Heart right ventricle (tissue), 16 donors: ENCODE measurements at regions not wholly inside any gene's neighbourhood (a gene's known extent, or its start where the extent isn't known, plus 50 kb on each side); places are given as distances from the start of the nearest gene placed in this dataset.

ENCODE experiments used
- ATAC-seq, 8 donors: fragments of 200-7000 bp; cut with Tn5 transposase; one replicate each; pipeline ENCODE4 v1.9.1; 2020; ENCODE audit warnings: mild to moderate bottlenecking in 8 of 8, moderate library complexity in 8 of 8, moderate number of reproducible peaks in 1 of 8
- DNase-seq, 2 donors: peaks; one replicate each; pipeline ENCODE4 v3.0.0-alpha.2; 2020
- H3K27ac ChIP-seq, 10 donors: fragments of 200-600 bp; sonication (generic) in 2 of 10; one replicate each; pipeline versions ENCODE4 v1.5.0 to v1.8.0; 2020 to 2022; ENCODE audit warnings: mild to moderate bottlenecking in 3 of 10
- H3K27me3 ChIP-seq, 7 donors: fragments of 200-600 bp; one replicate each; pipeline ENCODE4 v1.8.0; 2021 to 2022; ENCODE audit warnings: mild to moderate bottlenecking in 2 of 7
- H3K36me3 ChIP-seq, 9 donors: fragments of 200-600 bp; sonication (generic) in 1 of 9; one replicate each; pipeline versions ENCODE4 v1.5.0 to v1.8.0; 2020 to 2022; ENCODE audit warnings: mild to moderate bottlenecking in 2 of 9
- H3K4me1 ChIP-seq, 9 donors: fragments of 200-600 bp; sonication (generic) in 1 of 9; one replicate each; pipeline versions ENCODE4 v1.5.0 to v1.8.0; 2020 to 2022; ENCODE audit warnings: mild to moderate bottlenecking in 4 of 9
- H3K4me3 ChIP-seq, 10 donors: fragments of 200-600 bp; sonication (generic) in 2 of 10; one replicate each; pipeline versions ENCODE4 v1.5.0 to v1.8.0; 2020 to 2022; ENCODE audit warnings: mild to moderate bottlenecking in 7 of 10, moderate library complexity in 2 of 10
- H3K9me3 ChIP-seq, 11 donors: fragments of 200-600 bp in 10 of 11; sonication (generic) in 2 of 11; one replicate each; pipeline versions ENCODE4 v1.5.0 to v1.8.0; 2013 to 2022; ENCODE audit warnings: mild to moderate bottlenecking in 2 of 11, control low read depth in 1 of 11, moderate library complexity in 1 of 11
- CTCF ChIP-seq, 9 donors: fragments of 200-600 bp; sonication (generic) in 2 of 9; IDR thresholded peaks; one replicate each; pipeline versions ENCODE4 v1.5.0 to v1.8.0; 2021 to 2022; ENCODE audit warnings: antibody characterized with exemption in 9 of 9, mild to moderate bottlenecking in 5 of 9, moderate library complexity in 1 of 9
- WGBS, 2 donors: extraction: QIAGEN DNeasy Blood & Tissue Kit; methylation state at CpG; one replicate each; pipeline ENCODE4 v1.1.7; 2013; ENCODE audit warnings: inconsistent platforms in 1 of 2; 5-methylcytosine and 5-hydroxymethylcytosine counted together
- intact Hi-C, 10 donors: fragments of 100-400 bp; cut with DNase I; formaldehyde crosslinking; loops; one replicate each; pipeline versions ENCODE4 v1.11.1 to v1.14.2; 2022
- donor health status: Arrhythmogenic right ventricular cardiomyopathy.
- donor health status: ischemic (EF 13 %, LVEDD 7.1; RV severe dilation, severe dysfunction).
- donor health status: healthy with polysubstance abuse.
- donor health status: DM: no; HTN: yes; CAD: no.
- donor health status: DM: no; HTN: no; CAD: no.
- donor health status: ischemic (EF 25% LVEDD 6.9; RV normal size, moderate dysfunction).
- donor health status: ischemic (EF 25% LVEDD 5.7; RV mildly dilated, moderate dysfunction).
- donor health status: healthy.
- donor health status: DM: yes; HTN: yes; CAD: no.
- donor health status: Ischemic cardiomyopathy.
- donor health status: ischemic (EF 35%, LVEDD 5.7; RV mildly dilated, moderate dysfunction).
- donor health status: nonischemic (EF 11% LVEDD 7.7; RV severe dilation, severe dysfunction).
- donor health status: DM: yes; HTN: yes; CAD: no.
- donor health status: PGD.
- donor health status: ischemic (EF 29% LVEDD 5.4; RV normal size, mild dysfunction).
- donor health status: nonischemic (EF 23%, LVEDD 6.1; RV moderate dilation, normal function).

GRCh38 chr13:65642301-65642700 is 1587.8 kb downstream of the PCDH9 start:
- intact Hi-C loops, result no loop called here
- Histone ChIP-seq H3K4me1 (no peaks in the 10 kb centered on the region), H3K9me3 (no peaks in the 10 kb centered on the region), H3K36me3 (no peaks in the 10 kb centered on the region), H3K4me3 (no peak overlapping the region), H3K27ac (no peak overlapping the region), H3K27me3 (no peaks in the 10 kb centered on the region)
- ATAC-seq (no peak), DNase-seq (no peak)
- no peak for TF ChIP-seq CTCF (IDR thresholded peaks at IDR 0.05)

- 24 to 30% methylated on average over 2 of the region's 2 CpGs for whole genome bisulfite sequencing, 2 donors
- Histone ChIP-seq H3K4me3 (no peak overlapping the region), H3K4me1 (no peaks in the 10 kb centered on the region), H3K27ac (no peak overlapping the region), H3K9me3 (no peaks in the 10 kb centered on the region), H3K27me3 (no peaks in the 10 kb centered on the region), H3K36me3 (no peaks in the 10 kb centered on the region)
- ATAC-seq (no peak), DNase-seq (no peak)
- intact Hi-C loops, result no loop called here
- peak in 8 of 9 donors; percentile 23 to 68 (median 53) for TF ChIP-seq CTCF (IDR thresholded peaks at IDR 0.05)
Measured at GRCh38 chr13:65638572-65639168, 1591.5 kb downstream of the PCDH9 start.

- no peak overlapping the region for H3K27ac ChIP-seq
- no peaks in the 10 kb centered on the region for H3K36me3 ChIP-seq
- no peak overlapping the region for H3K4me3 ChIP-seq
- H3K4me1 ChIP-seq, result no peaks in the 10 kb centered on the region
- intact Hi-C loops, result no loop called here
- H3K27me3 ChIP-seq, result no peaks in the 10 kb centered on the region
- no peak for ATAC-seq
- 88 to 90% methylated on average over 1 of the region's 1 CpG for WGBS, 2 donors
- DNase-seq, result no peak
- TF ChIP-seq CTCF (IDR thresholded peaks at IDR 0.05), result no peak
- no peaks in the 10 kb centered on the region for H3K9me3 ChIP-seq
Measured at GRCh38 chr13:65633806-65634205, 1596.3 kb downstream of the PCDH9 start.

GRCh38 chr13:65631078-65631477 is 1599.1 kb downstream of the PCDH9 start:
- 78% methylated on average over 2 of the region's 2 CpGs for WGBS, 2 donors
- ATAC-seq, result no peak

More at GRCh38 chr13:65631078-65631477, 1599.1 kb downstream of the PCDH9 start:
- no peak for TF ChIP-seq CTCF (IDR thresholded peaks at IDR 0.05)
- Histone ChIP-seq H3K36me3 (no peaks in the 10 kb centered on the region), H3K27ac (no peak overlapping the region), H3K4me1 (no peaks in the 10 kb centered on the region), H3K9me3 (no peaks in the 10 kb centered on the region), H3K4me3 (no peak overlapping the region), H3K27me3 (no peaks in the 10 kb centered on the region)
- intact Hi-C loops, result no loop called here
- DNase-seq, result no peak
